ENCODE measurements at regions not wholly inside any gene's neighbourhood (a gene's known extent, or its start where the extent isn't known, plus 50 kb on each side); places are given as distances from the start of the nearest gene placed in this dataset.

GRCh38 chr6:82062219-82062618 is 185.3 kb downstream of the IBTK start:
- Histone ChIP-seq H3K27me3 (no peaks in the 10 kb centered on the region), H3K4me1 (peaks cover 9% of the 10 kb centered on the region), H3K27ac (no peak overlapping the region), H3K36me3 (ENCODE audit: low read depth, missing control alignments) (no peaks in the 10 kb centered on the region), H3K4me3 (no peak overlapping the region), H3K9me3 (no peaks in the 10 kb centered on the region)
- WGBS, 2 donors = 78 to 81% methylated on average over 7 of the region's 7 CpGs
- no peak for TF ChIP-seq POLR2A (IDR thresholded peaks at IDR 0.05)
- intact Hi-C loops (cut with DNase I; ENCODE audit: low total_unique reads) = no loop called here
- no peak for DNase-seq

DNA sequence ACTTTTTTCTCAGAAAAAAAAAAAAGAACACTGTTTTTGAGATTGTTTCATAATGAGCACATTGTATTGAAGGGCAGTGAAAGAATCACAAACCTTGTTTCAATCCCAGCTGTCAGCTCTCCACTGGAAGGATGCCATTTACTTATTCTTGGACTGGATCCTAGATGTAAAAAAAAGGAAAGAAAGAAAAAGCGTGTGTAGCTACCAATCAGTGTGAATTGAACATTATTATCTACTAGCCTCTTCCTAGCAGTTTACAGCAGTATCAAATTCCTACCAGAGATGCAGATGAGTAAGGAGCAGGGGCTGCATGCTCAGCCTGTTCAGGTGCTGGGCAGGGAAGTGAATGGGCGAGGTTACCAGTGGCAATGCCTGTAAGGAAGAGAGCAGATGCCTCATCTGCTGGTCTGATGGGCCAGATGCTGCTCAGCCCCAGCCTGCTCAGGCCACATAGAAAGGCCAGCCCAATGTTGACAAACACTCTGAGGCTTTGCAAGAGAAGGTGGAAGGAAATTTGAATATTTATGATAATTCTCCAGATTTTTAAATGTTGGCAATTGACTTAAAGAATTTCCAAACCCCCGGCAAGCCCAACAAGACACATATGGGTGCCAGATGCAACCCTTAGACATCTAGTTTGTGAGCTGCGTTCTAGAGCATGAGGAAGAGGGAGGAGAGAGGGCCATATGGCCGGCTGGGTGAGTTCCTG is 189.5 kb downstream of the IBTK start:
- Histone ChIP-seq H3K4me1 (peaks cover 11% of the 10 kb centered on the region), H3K36me3 (ENCODE audit: low read depth, missing control alignments) (no peaks in the 10 kb centered on the region), H3K27ac (no peak overlapping the region), H3K9me3 (no peaks in the 10 kb centered on the region), H3K27me3 (no peaks in the 10 kb centered on the region), H3K4me3 (no peak overlapping the region)
- no peak for DNase-seq
- 63% methylated on average over 5 of the region's 5 CpGs for WGBS, 2 donors
- intact Hi-C loops (cut with DNase I; ENCODE audit: low total_unique reads) = no loop called here
- TF ChIP-seq, protein P1, sequence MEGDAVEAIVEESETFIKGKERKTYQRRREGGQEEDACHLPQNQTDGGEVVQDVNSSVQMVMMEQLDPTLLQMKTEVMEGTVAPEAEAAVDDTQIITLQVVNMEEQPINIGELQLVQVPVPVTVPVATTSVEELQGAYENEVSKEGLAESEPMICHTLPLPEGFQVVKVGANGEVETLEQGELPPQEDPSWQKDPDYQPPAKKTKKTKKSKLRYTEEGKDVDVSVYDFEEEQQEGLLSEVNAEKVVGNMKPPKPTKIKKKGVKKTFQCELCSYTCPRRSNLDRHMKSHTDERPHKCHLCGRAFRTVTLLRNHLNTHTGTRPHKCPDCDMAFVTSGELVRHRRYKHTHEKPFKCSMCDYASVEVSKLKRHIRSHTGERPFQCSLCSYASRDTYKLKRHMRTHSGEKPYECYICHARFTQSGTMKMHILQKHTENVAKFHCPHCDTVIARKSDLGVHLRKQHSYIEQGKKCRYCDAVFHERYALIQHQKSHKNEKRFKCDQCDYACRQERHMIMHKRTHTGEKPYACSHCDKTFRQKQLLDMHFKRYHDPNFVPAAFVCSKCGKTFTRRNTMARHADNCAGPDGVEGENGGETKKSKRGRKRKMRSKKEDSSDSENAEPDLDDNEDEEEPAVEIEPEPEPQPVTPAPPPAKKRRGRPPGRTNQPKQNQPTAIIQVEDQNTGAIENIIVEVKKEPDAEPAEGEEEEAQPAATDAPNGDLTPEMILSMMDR (IDR thresholded peaks at IDR 0.05) = no peak
- TF ChIP-seq POLR2A (IDR thresholded peaks at IDR 0.05) = no peak

GRCh38 chr6:82056567-82056966 is 191.0 kb downstream of the IBTK start:
- no peak overlapping the region for H3K27ac ChIP-seq
- no peaks in the 10 kb centered on the region for H3K9me3 ChIP-seq
- no peak overlapping the region for H3K4me3 ChIP-seq
- H3K4me1 ChIP-seq = peaks cover 11% of the 10 kb centered on the region
- intact Hi-C loops (cut with DNase I; ENCODE audit: low total_unique reads) = no loop called here
- no peaks in the 10 kb centered on the region for H3K27me3 ChIP-seq
- 85 to 95% methylated on average over 1 of the region's 1 CpG for WGBS, 2 donors
- no peak for TF ChIP-seq POLR2A (IDR thresholded peaks at IDR 0.05)
- TF ChIP-seq, protein P1 (IDR thresholded peaks at IDR 0.05) = no peak
- H3K36me3 ChIP-seq (ENCODE audit: low read depth, missing control alignments) = no peaks in the 10 kb centered on the region
- DNase-seq = no peak

DNA sequence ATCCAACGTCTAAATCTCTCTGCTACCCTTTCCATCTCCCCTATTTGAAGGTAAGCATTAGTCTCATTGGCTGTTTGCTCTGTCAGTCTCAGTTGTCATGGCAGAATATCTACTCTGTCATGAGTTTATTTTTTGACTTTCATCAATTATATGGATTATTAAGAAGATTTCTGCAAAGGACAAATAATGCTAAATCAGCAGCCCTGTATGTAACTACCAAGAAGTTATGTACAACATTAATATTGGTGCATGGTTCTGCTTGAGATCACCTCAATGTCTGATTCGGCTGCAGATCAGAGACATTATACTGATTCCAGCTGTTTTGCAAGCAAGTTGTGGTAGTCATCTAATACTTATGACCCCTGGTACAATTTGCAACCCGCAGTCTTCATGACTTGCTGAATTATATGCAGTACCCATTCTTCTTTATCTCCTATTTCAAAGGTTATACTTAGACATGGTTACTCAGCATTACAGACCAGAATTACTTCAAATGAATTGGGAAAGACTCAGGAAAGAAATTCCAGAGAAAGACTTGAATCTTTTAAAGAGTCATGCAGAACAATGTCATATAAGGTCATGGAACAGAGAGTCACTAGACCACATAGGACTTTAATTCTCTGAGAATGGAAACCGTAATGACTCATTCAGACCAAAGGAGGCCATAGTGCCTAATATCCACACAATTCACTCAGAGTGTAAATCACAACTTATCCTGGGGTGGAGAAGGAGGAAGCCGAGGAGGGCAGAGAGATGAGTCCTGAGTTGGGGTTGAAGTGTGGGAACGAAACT is 201.4 kb downstream of the IBTK start:
- intact Hi-C loops (cut with DNase I; ENCODE audit: low total_unique reads) = no loop called here
- WGBS, 2 donors = 85 to 91% methylated on average over 6 of the region's 6 CpGs
- Histone ChIP-seq H3K36me3 (ENCODE audit: low read depth, missing control alignments) (no peaks in the 10 kb centered on the region), H3K4me3 (no peak overlapping the region), H3K9me3 (no peaks in the 10 kb centered on the region), H3K27me3 (no peaks in the 10 kb centered on the region), H3K27ac (no peak overlapping the region), H3K4me1 (no peaks in the 10 kb centered on the region)
- no peak for DNase-seq
- no peak for TF ChIP-seq POLR2A (IDR thresholded peaks at IDR 0.05)
- TF ChIP-seq, protein P1 (IDR thresholded peaks at IDR 0.05) = no peak

DNA sequence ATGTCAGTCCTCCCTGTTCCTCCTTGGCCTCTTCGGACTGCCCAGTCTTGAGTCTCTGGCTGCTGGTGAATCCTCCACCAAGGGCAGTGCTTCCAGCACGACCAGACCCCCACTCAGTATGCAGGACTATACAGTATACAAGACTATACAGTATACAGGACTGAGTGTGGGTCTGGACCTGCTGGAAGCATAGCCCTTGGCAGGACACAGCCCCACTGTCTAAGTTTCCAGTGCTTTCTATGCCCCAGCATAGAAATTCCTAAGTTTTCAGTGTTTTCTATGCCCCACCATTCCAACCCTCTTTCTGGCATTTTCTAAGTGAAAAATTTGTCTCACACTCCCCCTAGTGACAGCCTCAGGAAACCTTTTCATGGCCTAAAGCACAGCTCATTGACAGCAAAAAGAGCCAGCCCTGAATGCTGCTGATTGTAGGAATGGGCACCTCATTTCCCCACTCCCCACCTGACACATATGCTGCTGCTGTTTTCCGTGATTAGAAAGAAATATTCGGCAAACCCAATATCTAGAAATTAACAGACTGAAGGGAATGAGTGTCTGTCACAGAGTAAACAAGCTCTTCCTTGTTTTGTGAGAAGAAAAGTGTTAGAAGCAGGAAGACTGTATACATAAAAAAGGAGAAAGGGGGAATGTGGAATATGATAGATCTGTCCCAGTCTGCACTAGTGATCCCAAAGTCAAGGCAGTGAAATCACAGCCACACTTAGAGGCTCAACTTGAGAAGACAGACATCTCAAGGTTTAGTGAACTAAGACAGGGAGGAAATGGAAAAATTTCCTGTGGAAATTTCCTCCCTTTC is 206.9 kb downstream of the IBTK start:
- H3K27ac ChIP-seq = no peak overlapping the region
- WGBS, 2 donors = 44 to 63% methylated on average over 3 to 4 of the region's 4 CpGs
- TF ChIP-seq, protein P1 (IDR thresholded peaks at IDR 0.05) = peak; percentile 42 to 74 (median 63)
- no peak for TF ChIP-seq POLR2A (IDR thresholded peaks at IDR 0.05)
- no peaks in the 10 kb centered on the region for H3K36me3 ChIP-seq (ENCODE audit: low read depth, missing control alignments)
- no peak overlapping the region for H3K4me3 ChIP-seq
- DNase-seq = peak; percentile 53
- H3K27me3 ChIP-seq = no peaks in the 10 kb centered on the region
- intact Hi-C loops (cut with DNase I; ENCODE audit: low total_unique reads) = no loop called here
- H3K4me1 ChIP-seq = no peaks in the 10 kb centered on the region
- H3K9me3 ChIP-seq = no peaks in the 10 kb centered on the region
